PC-9 (cell line): ENCODE measurements at regions not wholly inside any gene's neighbourhood (a gene's known extent, or its start where the extent isn't known, plus 50 kb on each side); places are given as distances from the start of the nearest gene placed in this dataset.
A peak's percentile ranks its signal among the peaks of the same experiment; 100 is the strongest.

Experiments used
- BruUV-seq: library from RNA; stranded (reverse); fragments of 400-500 nt; replicated peaks from 2 replicates; lab custom pipeline; 2021; lab: Mats Ljungman, UMichigan
- CTCF ChIA-PET: fragments of 300-600 bp; sonication (Branson Sonifier 250); formaldehyde crosslinking; loops from one replicate; lab custom pipeline; 2022; ENCODE audit warnings: antibody characterized with exemption; lab: Charles Lee
- POLR2A ChIA-PET: fragments of 300-600 bp; sonication (Branson Sonifier 250); formaldehyde crosslinking; loops from one replicate; lab custom pipeline; 2022; ENCODE audit warnings: antibody characterized with exemption; ENCODE audit not compliant: unreplicated experiment; lab: Charles Lee
- DNase-seq, 2 experiments: peaks; one replicate each; pipeline versions ENCODE4 v3.0.0 to v3.0.0-alpha.2; 2015 to 2022; ENCODE audit warnings: mixed read lengths in 1 of 2
- H2AFZ ChIP-seq: fragments of 200-600 bp; sonication (generic); 2 replicates; pipeline ENCODE4 v1.8.1; 2017; ENCODE audit warnings: antibody characterized with exemption
- H3F3A ChIP-seq: fragments of 200-600 bp; sonication (generic); 2 replicates; pipeline ENCODE4 v1.8.1; 2017; ENCODE audit warnings: antibody characterized with exemption, mild to moderate bottlenecking, low read depth; ENCODE audit not compliant: insufficient read depth
- H3K27ac ChIP-seq: fragments of 200-600 bp; sonication (generic); 2 replicates; pipeline ENCODE4 v1.6.1; 2016; ENCODE audit warnings: mixed run types
- H3K27me3 ChIP-seq: fragments of 200-600 bp; sonication (generic); 2 replicates; pipeline ENCODE4 v1.6.1; 2016; ENCODE audit warnings: low read depth, mixed run types; ENCODE audit not compliant: insufficient read depth
- H3K36me3 ChIP-seq: fragments of 200-600 bp; sonication (generic); 2 replicates; pipeline ENCODE4 v1.6.1; 2016; ENCODE audit warnings: low read depth, mixed run types
- H3K4me1 ChIP-seq: fragments of 200-600 bp; sonication (generic); replicated peaks from 2 replicates; pipeline ENCODE4 v1.6.1; 2016; ENCODE audit warnings: mixed run types; ENCODE audit not compliant: insufficient read depth
- H3K4me2 ChIP-seq: fragments of 200-600 bp; sonication (generic); 2 replicates; pipeline ENCODE4 v1.6.1; 2017; ENCODE audit warnings: mixed run types
- H3K4me3 ChIP-seq: fragments of 200-600 bp; sonication (generic); 2 replicates; pipeline ENCODE4 v1.6.1; 2016; ENCODE audit warnings: mixed run types
- H3K79me2 ChIP-seq: fragments of 200-600 bp; sonication (generic); 2 replicates; pipeline ENCODE4 v1.6.1; 2017; ENCODE audit warnings: low read depth, mixed run types
- H3K9me2 ChIP-seq: fragments of 200-600 bp; sonication (generic); 2 replicates; pipeline ENCODE4 v1.8.1; 2017; ENCODE audit warnings: mild to moderate bottlenecking; ENCODE audit not compliant: insufficient read depth
- H3K9me3 ChIP-seq: fragments of 200-600 bp; sonication (generic); 2 replicates; pipeline ENCODE4 v1.8.1; 2016; ENCODE audit warnings: low read depth; ENCODE audit not compliant: insufficient read depth
- H4K20me1 ChIP-seq: fragments of 200-600 bp; sonication (generic); 2 replicates; pipeline ENCODE4 v1.8.1; 2017; ENCODE audit not compliant: insufficient read depth
- EZH2 ChIP-seq: fragments of 200-600 bp; sonication (generic); IDR thresholded peaks from 2 replicates; pipeline ENCODE4 v1.8.0; 2017; ENCODE audit warnings: antibody characterized with exemption, low read depth
- intact Hi-C: fragments of 100-400 bp; cut with micrococcal nuclease; formaldehyde crosslinking; loops from one replicate; pipeline ENCODE4 v1.10.0; 2022; ENCODE audit not compliant: unreplicated experiment
- TF ChIP-seq, protein P1 (sequence below): fragments of 200-600 bp; sonication (generic); conservative IDR thresholded peaks from 2 replicates; pipeline ENCODE4 v1.6.1; 2017; ENCODE audit warnings: mixed run types, antibody characterized with exemption, mild to moderate bottlenecking, moderate library complexity

DNA sequence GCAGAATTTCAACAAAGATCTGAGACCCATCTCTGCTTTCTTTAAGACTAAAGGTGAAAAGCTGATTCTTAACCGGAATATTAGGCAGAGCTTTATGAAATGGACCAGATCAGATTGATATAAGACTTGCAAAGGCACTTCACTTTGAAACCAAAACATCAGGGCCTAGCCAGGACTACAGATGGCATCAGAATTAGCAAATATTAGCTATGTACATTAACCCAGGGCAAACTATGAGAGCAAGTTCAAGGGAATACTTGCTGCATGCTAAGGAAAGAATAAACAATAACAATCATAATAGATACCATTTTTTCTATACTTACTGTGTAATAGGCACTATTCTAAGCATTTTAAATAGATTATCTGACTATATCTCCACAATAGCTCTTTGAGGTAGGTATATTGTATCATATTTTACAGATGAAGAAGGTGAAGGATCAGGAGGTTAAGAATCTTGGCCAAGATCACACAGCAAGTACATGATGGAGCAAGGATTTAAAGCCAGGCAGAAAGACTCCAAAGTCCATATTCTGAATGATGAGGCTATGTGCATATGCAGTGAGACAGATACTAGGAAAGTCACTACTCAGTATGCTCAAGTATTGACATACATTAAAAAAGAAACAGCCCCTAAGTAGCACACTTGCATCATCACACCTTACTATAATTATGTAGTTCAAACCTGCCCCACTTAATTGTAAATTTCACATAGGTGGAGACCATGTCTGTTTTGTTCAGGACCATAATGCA, 209.3 kb upstream of the PKN2 start:
- DNase-seq: no peak
- Histone ChIP-seq H3K36me3 (no peaks in the 10 kb centered on the region), H3K4me3 (no peak overlapping the region), H3K4me1 (no peaks in the 10 kb centered on the region), H3K79me2 (no peaks in the 10 kb centered on the region), H3F3A (no peaks in the 10 kb centered on the region), H3K4me2 (no peak overlapping the region), H3K9me3 (no peaks in the 10 kb centered on the region), H3K27me3 (no peaks in the 10 kb centered on the region), H2AFZ (0 out of 2 replicates have a peak overlapping the region, but pooled peaks have one; percentile 24), H3K27ac (no peak overlapping the region), H3K9me2 (no peaks in the 10 kb centered on the region; the same call in 1 of the 2 replicates), H4K20me1 (no peaks in the 10 kb centered on the region)
- intact Hi-C loops: no loop called here
- POLR2A ChIA-PET: no interaction called here
- BruUV-seq: no TSS peak
- TF ChIP-seq, protein P1, sequence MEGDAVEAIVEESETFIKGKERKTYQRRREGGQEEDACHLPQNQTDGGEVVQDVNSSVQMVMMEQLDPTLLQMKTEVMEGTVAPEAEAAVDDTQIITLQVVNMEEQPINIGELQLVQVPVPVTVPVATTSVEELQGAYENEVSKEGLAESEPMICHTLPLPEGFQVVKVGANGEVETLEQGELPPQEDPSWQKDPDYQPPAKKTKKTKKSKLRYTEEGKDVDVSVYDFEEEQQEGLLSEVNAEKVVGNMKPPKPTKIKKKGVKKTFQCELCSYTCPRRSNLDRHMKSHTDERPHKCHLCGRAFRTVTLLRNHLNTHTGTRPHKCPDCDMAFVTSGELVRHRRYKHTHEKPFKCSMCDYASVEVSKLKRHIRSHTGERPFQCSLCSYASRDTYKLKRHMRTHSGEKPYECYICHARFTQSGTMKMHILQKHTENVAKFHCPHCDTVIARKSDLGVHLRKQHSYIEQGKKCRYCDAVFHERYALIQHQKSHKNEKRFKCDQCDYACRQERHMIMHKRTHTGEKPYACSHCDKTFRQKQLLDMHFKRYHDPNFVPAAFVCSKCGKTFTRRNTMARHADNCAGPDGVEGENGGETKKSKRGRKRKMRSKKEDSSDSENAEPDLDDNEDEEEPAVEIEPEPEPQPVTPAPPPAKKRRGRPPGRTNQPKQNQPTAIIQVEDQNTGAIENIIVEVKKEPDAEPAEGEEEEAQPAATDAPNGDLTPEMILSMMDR: no peak
- no peak for TF ChIP-seq EZH2
- CTCF ChIA-PET: no interaction called here

DNA sequence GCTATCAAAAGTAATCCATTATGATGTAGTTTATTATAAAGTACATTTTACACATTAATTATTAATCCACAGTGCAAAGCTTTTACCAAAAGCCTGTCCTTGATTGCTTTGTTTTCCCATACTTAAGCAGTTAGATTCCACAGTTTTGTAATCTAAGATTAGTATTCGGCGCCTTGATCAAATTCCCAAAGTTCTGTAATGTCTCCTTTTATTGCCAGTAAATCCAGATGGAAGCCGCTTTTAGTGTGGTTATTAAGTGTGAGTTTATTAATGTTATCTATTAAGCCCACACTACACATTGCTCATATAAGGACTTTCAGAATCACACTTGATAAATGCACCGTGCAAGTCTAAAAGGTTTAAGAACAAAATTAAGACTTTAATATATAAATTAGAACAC, 199.2 kb upstream of the PKN2 start:
- CTCF ChIA-PET: no interaction called here

DNA sequence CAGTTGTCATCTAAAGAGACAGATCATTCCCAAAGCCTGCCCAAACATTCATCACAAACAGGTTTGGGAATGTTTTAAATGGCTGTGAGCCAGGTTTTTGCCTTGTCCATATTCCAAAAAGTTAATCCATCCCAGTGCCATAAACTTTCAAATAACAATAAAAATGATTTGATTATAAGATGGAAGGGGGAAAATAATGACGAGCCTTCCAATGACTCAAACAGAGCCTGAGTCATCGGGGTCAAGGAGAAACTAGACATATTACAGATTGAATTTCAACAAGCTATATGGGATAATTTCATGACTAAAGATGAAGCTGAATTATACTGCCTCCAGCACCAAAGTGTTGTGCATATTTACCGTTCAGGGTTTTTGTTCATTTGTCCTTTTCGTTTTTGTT, 195.8 kb upstream of the PKN2 start:
- POLR2A ChIA-PET: no interaction called here
- CTCF ChIA-PET: no interaction called here
- BruUV-seq: no TSS peak
- Histone ChIP-seq H3K4me3 (no peak overlapping the region), H3K9me3 (no peaks in the 10 kb centered on the region), H3K79me2 (no peaks in the 10 kb centered on the region), H3K4me1 (peaks cover 8% of the 10 kb centered on the region), H3K36me3 (no peaks in the 10 kb centered on the region), H3K27me3 (no peaks in the 10 kb centered on the region), H4K20me1 (no peaks in the 10 kb centered on the region), H3K4me2 (no peak overlapping the region), H2AFZ (peak overlapping the region; percentile 3; the same call in 1 of the 2 replicates), H3K9me2 (no peaks in the 10 kb centered on the region; the same call in 1 of the 2 replicates), H3F3A (no peaks in the 10 kb centered on the region), H3K27ac (no peak overlapping the region)
- intact Hi-C loops: no loop called here
- TF ChIP-seq EZH2: no peak
- TF ChIP-seq, protein P1: no peak
- no peak for DNase-seq

More for the DNA sequence above, 199.2 kb upstream of the PKN2 start:
- no peak for DNase-seq
- Histone ChIP-seq H3K27ac (no peak overlapping the region), H4K20me1 (no peaks in the 10 kb centered on the region), H3K27me3 (no peaks in the 10 kb centered on the region), H3K4me2 (no peak overlapping the region), H3F3A (no peaks in the 10 kb centered on the region), H3K36me3 (no peaks in the 10 kb centered on the region), H3K9me3 (no peaks in the 10 kb centered on the region), H3K9me2 (no peaks in the 10 kb centered on the region; the same call in 1 of the 2 replicates), H3K4me1 (peaks cover 8% of the 10 kb centered on the region), H2AFZ (no peak overlapping the region), H3K4me3 (no peak overlapping the region), H3K79me2 (no peaks in the 10 kb centered on the region)
- TF ChIP-seq, protein P1: no peak
- TF ChIP-seq EZH2: no peak
- intact Hi-C loops: no loop called here
- BruUV-seq: no TSS peak
- POLR2A ChIA-PET: no interaction called here
